NCI-H69 (cell line): ENCODE measurements at regions not wholly inside any gene's neighbourhood (a gene's known extent, or its start where the extent isn't known, plus 50 kb on each side); places are given as distances from the start of the nearest gene placed in this dataset.

Experiments
- DNase-seq: peaks from one replicate; lab custom pipeline; 2025; lab: John Stamatoyannopoulos, UW

DNA sequence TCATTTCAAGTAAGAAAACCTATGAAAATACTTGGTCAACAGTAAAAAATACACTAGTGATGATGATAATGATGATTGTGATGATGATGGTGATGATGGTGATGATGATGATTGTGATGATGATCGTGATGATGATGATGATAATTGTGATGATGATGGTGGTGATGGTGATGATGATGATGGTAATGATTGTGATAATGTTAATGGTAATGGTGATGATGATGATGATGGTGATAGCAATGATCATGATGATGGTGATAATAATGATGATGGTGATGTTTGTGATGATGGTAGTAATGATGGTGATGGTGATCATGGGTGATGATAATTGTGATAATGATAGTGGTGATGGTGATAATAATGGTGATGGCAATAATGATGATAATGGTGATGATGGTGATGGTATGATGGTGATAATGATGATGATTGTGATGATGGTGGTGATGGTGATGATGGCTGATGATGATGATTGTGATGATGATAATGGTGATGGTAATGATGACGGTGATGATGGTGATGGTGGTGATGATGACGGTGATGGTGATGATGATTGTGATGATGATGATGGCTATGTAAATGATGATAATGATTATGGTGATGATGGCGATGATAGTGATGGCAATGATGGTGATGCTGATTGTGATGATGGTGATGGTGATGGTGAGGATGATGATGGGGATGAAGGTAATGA lies 62.1 kb downstream of the VCX3A start:
- no peak for DNase-seq

DNA sequence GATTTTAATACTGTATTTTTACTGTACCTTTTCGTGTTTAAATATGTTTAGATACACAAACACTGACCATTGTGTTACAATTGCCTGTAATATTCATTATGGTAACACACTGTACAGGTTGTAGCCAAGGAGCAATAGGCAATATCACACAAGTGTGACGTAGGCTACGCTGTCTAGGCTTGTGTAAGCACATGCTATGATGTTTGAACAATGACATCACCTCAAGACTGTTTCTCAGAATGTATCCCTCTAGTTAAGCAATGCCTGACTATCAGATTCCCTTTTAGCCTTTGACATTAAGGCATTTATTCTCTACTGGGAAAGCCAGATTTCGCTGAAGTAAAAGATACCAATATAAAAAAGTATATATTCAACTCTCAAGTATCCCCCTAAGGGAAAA lies 66.2 kb downstream of the VCX3A start:
- DNase-seq = peak; percentile 11

- peak; percentile 31 for DNase-seq
Measured at GRCh38 chrX:6465756-6466155, 69.2 kb downstream of the VCX3A start.

GRCh38 chrX:6464726-6465125 lies 70.2 kb downstream of the VCX3A start:
- DNase-seq = no peak

- no peak for DNase-seq
Measured at GRCh38 chrX:6460893-6461490, 73.9 kb downstream of the VCX3A start.

DNA sequence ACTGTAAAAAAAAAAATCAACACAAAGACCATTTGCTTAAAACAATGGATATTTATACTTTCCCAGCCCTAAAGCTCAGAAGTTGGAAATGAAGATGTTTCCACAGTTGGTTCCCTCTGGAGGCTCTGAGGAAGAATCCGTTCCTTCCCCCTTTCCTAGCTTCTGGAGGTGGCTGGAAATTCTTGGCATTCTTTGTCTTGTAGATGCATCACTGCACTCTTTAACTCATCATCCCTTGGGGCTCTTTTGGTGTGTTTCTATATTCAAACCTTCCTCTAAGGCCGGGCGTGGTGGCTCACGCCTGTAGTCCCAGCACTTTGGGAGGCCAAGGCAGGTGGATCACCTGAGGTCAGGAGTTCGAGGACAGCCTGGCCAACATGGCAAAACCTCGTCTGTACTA lies 78.7 kb downstream of the VCX3A start:
- DNase-seq = no peak

DNA sequence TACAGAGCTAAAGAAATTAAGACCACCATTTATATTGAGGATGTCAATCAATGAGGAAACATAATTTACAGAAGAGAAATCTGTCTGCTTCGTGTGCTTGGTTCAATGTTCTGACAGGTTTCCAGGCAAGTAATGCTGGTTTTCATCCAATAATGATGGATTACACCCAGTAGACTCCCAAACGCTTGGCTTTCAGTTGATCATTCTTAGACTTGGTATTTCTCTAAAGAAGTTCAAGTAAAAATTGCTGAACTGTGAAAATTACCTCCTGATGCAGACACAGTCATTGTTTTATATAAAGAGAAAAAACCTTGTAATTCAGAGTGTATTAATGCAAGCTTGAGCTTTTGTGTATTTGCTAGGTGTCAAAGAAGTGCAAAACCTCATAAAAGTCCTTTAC lies 85.0 kb downstream of the VCX3A start:
- DNase-seq = no peak

- no peak for DNase-seq
Measured at GRCh38 chrX:6448003-6448402, 86.9 kb downstream of the VCX3A start.

GRCh38 chrX:6446582-6446981 lies 88.3 kb downstream of the VCX3A start:
- DNase-seq = peak; percentile 49

DNA sequence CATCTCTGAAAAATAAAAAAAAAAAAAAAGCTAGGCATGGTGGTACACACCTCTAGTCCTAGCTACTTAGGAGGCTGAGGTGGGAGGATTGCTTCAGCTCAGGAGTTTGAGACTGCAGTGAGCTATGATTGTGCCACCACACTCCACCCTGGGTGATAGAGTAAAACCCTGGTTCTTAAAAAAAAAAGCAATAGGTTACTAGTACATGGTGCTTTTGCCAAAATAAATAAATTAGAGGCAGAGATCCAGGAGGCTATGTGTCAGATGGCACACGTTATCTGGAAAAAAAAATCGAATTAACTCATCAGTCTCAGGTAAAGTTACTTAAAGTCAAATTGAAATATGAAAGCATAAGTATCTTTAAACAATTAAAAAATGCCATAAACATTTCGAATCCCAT lies 94.3 kb downstream of the VCX3A start:
- DNase-seq = no peak

DNA sequence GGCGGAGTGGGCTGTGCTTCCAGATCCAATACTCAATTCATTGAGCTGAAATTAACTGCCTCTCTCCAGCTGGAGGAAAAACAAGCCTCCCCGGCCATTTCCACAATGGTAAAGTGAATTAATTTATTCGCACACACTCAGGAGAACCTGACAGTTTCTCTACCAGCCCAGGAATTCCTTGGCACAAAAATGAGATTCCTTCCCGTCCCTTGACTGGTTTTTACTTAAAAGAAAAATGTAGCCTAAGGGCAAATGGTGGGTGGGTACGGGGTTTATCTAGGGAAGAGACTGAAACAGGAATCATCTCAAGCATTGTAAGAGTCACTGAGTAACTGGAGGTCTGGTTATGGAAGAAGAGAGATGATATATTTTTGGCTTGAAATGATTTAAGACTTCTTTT lies 102.7 kb downstream of the VCX3A start:
- peak; percentile 29 for DNase-seq

GRCh38 chrX:6407542-6407941 lies 127.4 kb downstream of the VCX3A start:
- no peak for DNase-seq

DNA sequence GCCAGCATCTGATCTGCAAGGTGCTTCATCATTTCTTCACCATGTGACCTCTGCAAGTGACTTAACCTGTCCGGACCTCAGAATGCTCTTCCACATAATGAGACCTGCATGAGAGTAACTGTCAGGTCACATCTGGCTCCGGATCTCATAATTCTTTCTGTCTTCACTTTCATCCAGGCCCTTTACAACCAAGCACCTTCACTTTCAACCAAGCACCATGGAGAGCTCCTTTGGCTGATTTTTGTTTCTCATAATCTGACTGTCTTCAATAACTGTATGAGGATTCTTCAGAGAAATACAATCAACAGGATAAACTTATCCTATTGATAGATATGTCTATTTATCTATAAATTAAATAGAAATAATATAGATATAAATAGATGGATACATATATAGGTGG lies 148.1 kb downstream of the VCX3A start:
- DNase-seq = no peak

DNA sequence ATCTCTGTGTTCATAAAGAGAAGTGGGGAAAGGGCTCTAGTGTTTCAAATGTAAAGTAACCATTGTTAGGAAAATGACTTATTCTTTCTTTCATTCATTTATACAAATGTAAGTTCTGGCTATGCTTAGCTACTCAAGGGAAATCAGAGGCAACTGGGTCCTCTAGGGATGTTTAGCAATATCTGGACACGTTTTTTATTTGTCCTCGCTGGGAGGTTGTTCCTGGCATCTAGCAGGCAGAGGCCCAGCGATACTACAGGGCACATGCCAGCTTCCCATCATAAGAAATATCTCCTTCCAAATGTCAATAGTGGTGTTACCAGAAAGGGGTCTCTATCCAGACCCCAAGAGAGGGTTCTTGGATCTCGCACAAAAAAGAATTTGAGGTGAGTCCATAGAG lies 150.0 kb downstream of the VCX3A start:
- no peak for DNase-seq

- no peak for DNase-seq
Measured at GRCh38 chrX:6384371-6384770, 150.5 kb downstream of the VCX3A start.

DNA sequence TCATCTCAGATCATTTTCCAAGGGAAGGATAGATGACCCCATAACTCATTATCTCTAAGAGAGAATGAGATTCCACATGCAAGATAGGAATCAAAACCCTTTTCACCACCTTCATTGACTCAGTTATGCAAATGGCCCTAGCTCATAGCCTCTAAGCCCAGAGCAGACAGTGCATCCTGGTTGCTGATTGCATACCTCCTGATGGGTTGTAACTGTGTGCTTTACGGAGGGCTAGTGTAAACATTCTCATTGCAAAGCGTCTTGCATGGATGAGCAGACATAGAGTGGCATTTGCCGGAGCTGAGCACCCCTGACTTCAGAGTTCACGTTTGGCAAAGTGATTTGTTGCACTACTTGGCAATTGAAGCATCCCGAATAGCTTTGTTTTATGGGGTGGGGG lies 151.0 kb downstream of the VCX3A start:
- DNase-seq = peak; percentile 43

DNA sequence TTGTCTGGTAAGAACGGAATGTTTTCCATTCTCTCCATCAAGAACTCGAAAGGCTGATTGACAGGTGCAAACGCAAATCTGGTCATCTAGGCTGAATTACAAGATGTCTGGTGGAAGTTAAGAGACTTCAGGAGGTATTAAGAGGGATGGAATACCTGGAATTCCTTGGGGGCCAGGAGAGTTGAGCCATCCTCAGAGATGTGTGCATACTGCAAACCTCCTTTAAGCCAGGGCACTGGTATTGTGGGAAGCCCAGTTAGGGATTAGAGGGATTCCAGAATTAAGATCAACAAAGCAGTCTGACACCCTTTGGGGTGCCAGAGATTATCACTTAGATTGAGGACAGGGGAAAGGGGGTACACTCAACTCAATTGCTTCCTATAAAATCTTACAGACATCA lies 151.4 kb downstream of the VCX3A start:
- DNase-seq = no peak

DNA sequence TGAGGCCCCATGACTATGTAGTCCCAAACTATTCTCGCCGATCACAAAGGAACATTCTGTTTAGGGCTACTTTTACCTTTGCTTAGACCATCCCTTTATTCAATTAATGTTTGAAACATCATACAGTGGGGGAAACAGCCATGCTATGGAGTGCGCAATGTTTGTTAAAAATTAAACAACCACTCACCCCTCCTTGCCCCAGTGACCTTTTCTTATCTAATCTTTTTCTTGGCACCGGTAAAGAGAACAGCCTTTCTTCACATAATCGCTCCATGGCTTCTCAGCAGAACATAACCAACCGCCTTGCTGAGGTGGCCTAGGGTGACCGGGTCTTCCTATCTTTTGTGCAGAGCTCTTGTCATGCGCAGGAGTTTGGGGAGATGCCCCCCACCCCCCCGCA lies 152.6 kb downstream of the VCX3A start:
- no peak for DNase-seq

DNA sequence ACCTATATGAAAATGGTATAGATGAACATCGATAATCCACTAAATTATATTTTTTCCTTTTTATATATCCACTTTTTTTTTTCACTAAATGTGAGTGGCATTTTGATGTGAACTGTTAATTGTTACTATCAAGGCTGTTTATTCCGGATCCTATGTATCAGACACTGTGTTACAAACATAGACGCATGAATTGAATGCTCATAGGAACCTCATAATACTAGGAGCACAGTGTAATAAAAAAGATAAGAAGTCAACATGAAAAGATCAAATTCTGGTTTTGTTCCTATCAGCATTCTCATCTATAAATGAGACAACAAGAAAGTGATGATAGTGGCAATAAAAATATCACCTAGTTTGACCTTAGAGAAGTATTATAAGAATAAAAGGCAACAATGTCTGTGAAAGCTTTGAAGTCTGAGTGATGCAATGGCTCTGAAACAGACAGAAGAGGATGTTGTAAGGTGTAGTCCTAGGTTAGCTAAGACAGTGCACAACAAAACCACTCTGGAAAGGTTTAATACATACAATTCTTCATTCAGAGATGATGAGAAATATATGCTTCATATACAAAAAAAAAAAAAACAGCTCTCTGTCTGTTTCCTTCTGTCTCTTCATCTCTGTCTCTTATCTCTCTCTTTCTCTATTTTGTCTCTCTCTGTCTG lies 148.6 kb upstream of the NLGN4X start:
- no peak for DNase-seq

GRCh38 chrX:6374556-6374955 lies 145.9 kb upstream of the NLGN4X start:
- DNase-seq = no peak

DNA sequence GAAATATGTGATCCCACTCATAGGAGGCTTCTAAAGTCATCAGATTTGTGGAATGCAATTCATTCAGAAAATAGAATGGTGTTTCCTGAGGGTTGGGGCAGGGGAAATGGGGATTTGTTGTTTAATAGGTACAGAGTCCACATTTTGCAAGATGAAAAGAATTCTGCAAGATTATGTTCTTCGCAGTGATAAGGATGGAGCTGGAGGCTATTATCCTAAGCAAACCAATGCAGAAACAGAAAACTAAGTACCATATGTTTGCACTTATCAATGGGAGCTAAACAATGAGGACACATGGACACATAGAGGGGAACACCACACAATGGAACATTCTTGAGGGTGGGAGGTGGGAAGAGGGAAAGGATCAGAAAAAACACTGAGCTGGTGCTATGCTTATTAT lies 144.3 kb upstream of the NLGN4X start:
- DNase-seq = no peak

- DNase-seq = no peak
Measured at GRCh38 chrX:6371353-6371752, 142.7 kb upstream of the NLGN4X start.

DNA sequence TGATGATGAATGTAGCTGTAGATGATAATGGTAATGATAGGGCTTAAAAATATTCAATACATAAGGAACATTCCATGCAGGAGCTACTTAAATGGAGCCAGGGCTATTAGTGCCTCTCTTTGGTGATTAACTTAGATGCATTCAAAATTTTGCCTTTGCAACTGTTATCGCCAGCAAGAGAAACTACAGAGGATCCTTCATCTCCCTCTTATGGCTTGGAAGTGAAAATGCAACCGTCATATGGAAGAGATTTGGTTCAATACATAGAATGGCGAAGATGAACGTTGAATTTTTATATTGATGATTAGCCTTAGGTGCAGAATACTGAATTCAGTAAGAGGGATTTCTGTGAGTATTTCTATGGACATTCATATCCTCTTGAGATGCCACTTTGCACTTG lies 134.5 kb upstream of the NLGN4X start:
- DNase-seq = peak; percentile 7

GRCh38 chrX:6325437-6325836 lies 96.8 kb upstream of the NLGN4X start:
- no peak for DNase-seq
